AG09309 (cell line): ENCODE measurements at regions not wholly inside any gene's neighbourhood (a gene's known extent, or its start where the extent isn't known, plus 50 kb on each side); places are given as distances from the start of the nearest gene placed in this dataset.
A peak's percentile ranks its signal among the peaks of the same experiment; 100 is the strongest.

Experiments used
- DNase-seq: peaks from one replicate; pipeline ENCODE4 v3.0.0-alpha.2; 2010; ENCODE audit warnings: low read depth
- H3K4me3 ChIP-seq: 2 replicates; pipeline ENCODE4 v1.5.1; 2011; ENCODE audit warnings: mild to moderate bottlenecking, low read depth, low read length, moderate library complexity; ENCODE audit not compliant: control insufficient read depth
- TF ChIP-seq, protein P1 (sequence below): IDR thresholded peaks from 2 replicates; pipeline ENCODE4 v1.5.1; 2011; ENCODE audit warnings: mild to moderate bottlenecking, low read depth, low read length, inconsistent platforms; ENCODE audit not compliant: insufficient read depth, control insufficient read depth; ENCODE audit errors: missing control alignments

DNA sequence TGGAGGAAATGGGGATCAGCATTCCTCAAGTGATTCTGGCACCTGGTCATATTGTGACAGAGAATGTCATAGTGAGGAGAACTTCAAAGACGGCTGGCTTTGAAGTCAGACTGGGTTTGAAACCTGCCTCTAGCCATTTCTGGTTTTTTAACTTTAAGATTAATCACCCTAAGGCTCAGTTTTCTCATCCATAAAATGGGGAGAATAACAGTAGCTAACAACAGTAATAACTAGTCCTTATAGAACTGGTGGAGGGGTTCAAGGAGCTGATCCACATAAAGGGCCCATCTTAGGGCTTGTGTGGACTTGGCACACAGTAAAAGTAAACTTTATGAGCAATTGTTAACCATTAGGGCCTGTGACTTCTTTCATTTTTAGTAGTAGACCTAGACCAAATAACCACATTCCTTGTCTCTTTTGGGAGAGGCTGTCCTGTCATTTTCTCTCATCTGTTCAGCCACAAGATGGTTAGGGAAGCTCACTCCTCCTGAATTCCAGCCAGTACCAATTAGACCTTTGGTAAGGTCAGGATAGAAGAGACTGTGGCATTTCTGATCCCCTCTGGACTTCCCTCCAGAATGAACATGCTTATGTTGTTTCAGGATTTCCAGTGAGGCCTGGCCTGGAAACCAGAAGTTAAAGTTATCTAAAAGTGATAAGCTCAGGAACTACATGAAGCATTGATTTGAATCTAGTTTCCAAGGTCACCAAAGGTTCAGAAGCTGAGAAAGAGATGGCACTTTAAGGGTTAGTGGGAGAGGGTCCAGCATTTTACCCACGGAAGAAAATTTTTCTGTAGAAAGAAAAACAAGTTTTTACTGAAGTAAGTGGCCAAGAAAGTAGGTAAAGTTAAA is 159.3 kb upstream of the DPH6 start:
- TF ChIP-seq, protein P1, sequence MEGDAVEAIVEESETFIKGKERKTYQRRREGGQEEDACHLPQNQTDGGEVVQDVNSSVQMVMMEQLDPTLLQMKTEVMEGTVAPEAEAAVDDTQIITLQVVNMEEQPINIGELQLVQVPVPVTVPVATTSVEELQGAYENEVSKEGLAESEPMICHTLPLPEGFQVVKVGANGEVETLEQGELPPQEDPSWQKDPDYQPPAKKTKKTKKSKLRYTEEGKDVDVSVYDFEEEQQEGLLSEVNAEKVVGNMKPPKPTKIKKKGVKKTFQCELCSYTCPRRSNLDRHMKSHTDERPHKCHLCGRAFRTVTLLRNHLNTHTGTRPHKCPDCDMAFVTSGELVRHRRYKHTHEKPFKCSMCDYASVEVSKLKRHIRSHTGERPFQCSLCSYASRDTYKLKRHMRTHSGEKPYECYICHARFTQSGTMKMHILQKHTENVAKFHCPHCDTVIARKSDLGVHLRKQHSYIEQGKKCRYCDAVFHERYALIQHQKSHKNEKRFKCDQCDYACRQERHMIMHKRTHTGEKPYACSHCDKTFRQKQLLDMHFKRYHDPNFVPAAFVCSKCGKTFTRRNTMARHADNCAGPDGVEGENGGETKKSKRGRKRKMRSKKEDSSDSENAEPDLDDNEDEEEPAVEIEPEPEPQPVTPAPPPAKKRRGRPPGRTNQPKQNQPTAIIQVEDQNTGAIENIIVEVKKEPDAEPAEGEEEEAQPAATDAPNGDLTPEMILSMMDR, result no peak
- no peak for DNase-seq
- H3K4me3 ChIP-seq, result no peak overlapping the region

DNA sequence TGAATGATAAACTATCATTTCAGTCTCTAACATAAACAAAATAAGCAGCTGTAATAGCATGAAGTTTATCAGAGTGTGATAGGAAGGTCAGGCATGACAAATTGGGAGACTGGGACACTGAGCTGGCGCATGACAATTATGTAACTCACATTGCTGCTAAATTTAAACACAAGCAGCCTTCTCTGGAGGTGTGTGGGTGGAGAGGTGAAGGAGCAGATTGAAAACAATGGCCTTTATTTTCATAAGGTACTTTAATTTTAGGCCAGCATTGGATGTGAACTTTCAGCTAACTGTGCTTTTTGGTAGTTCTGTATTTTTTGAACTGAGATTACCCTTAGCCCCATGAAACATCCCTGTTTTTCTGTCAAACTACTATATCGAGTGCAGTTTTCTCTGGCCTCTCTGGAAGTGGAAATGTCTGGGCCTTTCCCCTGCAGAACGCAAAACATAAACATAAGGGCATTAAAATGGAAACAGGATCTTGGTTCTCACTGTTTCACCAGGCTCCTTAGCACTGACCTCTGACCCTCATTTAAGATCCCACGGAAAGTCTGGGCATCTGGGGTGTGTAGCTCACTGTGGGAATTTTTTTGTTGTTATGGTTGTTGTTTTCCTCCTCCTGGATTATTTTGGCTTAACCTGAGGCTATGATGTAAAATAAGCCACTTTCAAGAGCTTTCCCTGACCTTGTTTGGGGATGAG is 160.1 kb upstream of the DPH6 start:
- TF ChIP-seq, protein P1, result no peak
- no peak for DNase-seq
- no peak overlapping the region for H3K4me3 ChIP-seq

DNA sequence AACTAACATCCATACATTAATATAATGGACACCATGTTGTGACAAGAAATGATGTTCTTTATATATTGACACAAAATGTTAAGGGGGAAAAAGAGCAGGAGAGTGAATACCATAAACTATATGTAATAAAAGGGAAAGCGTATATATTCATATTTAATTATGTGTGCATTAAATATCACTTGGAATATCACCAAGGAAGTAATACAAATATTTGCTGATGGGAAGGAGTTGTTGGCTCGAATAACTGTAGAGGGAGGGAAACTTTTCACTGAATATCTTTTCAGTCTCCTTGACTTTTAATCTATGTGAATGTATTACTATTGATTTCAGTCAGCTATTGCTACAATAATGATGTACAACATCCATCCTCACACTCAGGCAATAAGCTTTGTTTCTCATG is 167.0 kb upstream of the DPH6 start:
- no peak overlapping the region for H3K4me3 ChIP-seq
- TF ChIP-seq, protein P1, result no peak
- no peak for DNase-seq

DNA sequence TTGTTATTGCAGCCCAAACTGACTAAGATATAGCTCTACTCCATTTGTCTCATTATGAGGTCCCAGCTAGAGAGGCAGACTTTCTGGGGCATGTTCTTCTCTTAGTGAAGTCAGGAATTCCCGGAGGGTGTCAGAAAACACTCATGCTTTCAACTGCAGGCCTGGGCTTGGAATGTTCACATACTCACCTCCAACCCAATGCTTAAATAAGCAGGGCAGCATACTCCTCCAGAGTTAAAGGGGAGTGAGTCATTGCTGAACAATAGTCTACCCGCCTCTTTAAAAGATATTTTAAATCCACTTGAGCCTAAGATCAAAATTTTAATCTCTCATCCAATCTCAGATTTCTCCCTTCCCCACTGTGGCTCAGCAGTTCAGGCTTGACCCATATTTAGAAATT is 167.8 kb upstream of the DPH6 start:
- H3K4me3 ChIP-seq, result no peak overlapping the region
- peak; percentile 21 for DNase-seq
- TF ChIP-seq, protein P1, result no peak

DNA sequence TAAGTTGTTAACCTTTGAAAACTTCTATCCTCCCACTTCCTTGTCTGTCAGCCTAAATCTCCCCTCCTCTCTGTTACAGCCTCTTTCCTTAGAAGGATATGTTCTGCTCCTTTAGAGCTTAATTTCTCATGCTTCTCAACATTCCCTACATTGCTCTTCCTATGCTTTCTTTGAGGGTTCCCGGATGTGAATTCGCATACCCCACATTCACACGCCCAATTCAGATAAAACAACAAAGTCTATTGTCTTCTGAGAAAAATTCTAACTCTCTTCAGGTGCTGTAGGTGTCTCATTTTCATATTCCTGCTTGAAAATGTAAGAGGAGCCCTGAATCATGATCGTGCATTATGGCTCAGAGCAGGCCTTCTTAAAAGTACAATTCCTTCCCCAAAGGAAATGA is 171.8 kb upstream of the DPH6 start:
- no peak for DNase-seq
- no peak overlapping the region for H3K4me3 ChIP-seq
- TF ChIP-seq, protein P1, result no peak

DNA sequence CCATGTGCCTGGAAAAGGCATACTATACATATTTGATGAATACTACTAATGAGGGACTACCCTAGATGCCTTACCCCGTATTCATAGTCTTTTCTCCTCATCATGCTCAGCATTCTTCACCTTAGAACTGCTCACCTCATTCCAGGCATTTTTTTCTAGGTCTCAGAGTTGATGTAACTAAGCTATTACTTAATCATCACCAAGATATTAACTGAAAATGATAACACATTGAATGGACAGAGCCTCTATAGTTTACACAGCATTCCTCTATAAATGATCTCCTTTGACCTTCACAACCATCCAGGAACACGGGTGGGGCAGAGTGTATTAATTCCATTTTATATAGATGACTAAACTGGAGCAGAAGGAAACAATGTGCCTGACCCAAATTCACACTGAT is 174.1 kb upstream of the DPH6 start:
- TF ChIP-seq, protein P1, result no peak
- H3K4me3 ChIP-seq, result no peak overlapping the region
- no peak for DNase-seq
